Coronary artery (tissue), 2 donors: ENCODE measurements at regions not wholly inside any gene's neighbourhood (a gene's known extent, or its start where the extent isn't known, plus 50 kb on each side); places are given as distances from the start of the nearest gene placed in this dataset.
"Not testable (repeated sequence)": the region's sequence is repeated elsewhere in the genome, so short reads cannot be mapped to it uniquely, and the experiment has no call there.

Experiments used
- DNase-seq: peaks from one replicate; pipeline ENCODE4 v3.0.0-alpha.2; 2017; ENCODE audit warnings: low spot score
- H3K27ac ChIP-seq, 2 donors: fragments of 200-600 bp; sonication (generic); one replicate each; pipeline ENCODE4 v1.5.1; 2016 to 2019
- H3K4me3 ChIP-seq: fragments of 200-600 bp; sonication (generic); 2 replicates; pipeline ENCODE4 v1.5.1; 2016; ENCODE audit warnings: mild to moderate bottlenecking, moderate library complexity
- TF ChIP-seq, protein P1 (sequence below): fragments of 200-600 bp; sonication (generic); IDR thresholded peaks from one replicate; pipeline ENCODE4 v1.5.1; 2019; ENCODE audit warnings: antibody characterized with exemption

DNA sequence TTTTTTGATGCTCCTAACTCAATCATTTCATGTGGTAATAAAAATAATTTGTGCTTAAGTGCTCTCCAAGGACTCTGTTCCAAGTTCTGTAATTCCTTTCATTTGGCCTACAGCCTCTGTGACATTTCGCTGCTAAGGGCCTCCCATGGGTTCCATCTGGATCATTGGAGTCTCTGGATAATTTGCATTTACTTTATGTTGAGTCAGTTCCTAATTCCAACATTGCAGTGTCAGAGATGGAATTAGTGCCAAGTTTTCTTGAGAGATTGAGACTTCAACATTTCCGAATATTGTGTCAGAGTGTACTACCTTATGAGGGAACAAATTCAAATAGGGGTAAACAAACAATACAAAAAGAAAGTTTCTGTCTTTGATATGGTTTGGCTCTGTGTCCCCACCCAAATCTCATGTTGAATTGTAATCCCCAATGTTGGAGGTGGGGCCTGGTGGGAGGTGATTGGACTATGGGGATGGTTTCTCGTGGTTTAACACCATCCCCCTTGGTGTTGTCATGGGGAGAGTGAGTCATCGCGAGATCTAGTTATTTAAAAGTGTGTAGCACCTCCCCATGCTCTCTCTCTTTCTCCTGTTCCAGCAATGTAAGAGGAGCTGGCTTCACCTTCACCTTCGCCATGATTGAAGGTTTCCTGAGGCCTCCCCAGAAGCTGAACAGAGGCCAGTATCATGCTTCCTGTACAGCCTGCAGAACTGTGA lies 244.1 kb upstream of the TBX18 start:
- Histone ChIP-seq H3K4me3 (no peak overlapping the region), H3K27ac (no peak overlapping the region)
- TF ChIP-seq, protein P1, sequence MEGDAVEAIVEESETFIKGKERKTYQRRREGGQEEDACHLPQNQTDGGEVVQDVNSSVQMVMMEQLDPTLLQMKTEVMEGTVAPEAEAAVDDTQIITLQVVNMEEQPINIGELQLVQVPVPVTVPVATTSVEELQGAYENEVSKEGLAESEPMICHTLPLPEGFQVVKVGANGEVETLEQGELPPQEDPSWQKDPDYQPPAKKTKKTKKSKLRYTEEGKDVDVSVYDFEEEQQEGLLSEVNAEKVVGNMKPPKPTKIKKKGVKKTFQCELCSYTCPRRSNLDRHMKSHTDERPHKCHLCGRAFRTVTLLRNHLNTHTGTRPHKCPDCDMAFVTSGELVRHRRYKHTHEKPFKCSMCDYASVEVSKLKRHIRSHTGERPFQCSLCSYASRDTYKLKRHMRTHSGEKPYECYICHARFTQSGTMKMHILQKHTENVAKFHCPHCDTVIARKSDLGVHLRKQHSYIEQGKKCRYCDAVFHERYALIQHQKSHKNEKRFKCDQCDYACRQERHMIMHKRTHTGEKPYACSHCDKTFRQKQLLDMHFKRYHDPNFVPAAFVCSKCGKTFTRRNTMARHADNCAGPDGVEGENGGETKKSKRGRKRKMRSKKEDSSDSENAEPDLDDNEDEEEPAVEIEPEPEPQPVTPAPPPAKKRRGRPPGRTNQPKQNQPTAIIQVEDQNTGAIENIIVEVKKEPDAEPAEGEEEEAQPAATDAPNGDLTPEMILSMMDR, result no peak
- DNase-seq, result no peak

- TF ChIP-seq, protein P1, result no peak
- H3K4me3 ChIP-seq, result no peak overlapping the region
- H3K27ac ChIP-seq, result no peak overlapping the region
- DNase-seq, result no peak
These were observed 242.0 kb upstream of the TBX18 start for GRCh38 chr6:85006362-85006761.

GRCh38 chr6:85005494-85005893 lies 241.1 kb upstream of the TBX18 start:
- TF ChIP-seq, protein P1, result no peak
- no peak for DNase-seq
- Histone ChIP-seq H3K27ac (no peak overlapping the region), H3K4me3 (no peak overlapping the region)

- DNase-seq, result no peak
- TF ChIP-seq, protein P1, result no peak
- H3K27ac ChIP-seq, result no peak overlapping the region
- no peak overlapping the region for H3K4me3 ChIP-seq
These were observed 240.1 kb upstream of the TBX18 start for GRCh38 chr6:85004361-85004995.

DNA sequence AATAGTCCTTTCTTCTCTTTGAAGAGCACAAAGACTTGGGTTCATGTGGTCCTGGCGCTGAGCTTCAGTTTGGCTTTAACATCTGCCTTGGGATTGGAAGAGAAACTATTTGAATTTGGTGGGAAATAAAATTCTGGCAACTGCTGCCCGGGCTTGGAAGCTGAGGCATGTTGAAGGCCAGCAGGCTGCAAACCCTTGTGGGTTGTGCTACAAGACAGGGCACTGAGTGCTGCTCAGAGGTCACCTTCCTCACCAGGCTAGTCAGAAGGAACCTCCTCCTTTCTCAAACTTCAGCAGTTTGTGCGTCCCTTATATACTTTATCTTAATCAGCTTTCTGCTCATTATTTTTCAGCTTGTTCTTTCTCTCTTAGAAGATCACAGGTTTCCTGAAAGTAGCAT lies 238.4 kb upstream of the TBX18 start:
- H3K27ac ChIP-seq, result no peak overlapping the region
- no peak for DNase-seq
- no peak overlapping the region for H3K4me3 ChIP-seq
- TF ChIP-seq, protein P1, result no peak

DNA sequence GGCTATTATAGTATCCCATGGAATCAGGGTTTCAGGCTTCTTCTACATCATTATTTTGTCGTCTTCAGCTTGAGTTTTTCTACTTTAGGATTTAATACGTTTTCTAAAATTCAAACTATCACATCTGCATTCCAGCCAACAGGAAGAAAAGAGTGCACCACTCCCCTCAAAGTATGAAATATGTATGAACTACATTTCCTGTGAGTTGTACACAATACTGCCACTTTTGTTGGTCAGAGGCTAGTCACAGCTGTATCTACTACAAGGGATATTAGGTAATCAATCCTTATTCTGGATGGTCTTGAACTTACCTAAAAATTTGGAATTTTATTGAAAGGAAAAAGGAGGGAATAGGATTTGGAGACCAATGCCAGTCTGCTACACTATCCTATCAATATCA lies 235.6 kb upstream of the TBX18 start:
- TF ChIP-seq, protein P1, result no peak
- H3K4me3 ChIP-seq, result no peak overlapping the region
- DNase-seq, result no peak
- no peak overlapping the region for H3K27ac ChIP-seq

- Histone ChIP-seq H3K4me3 (no peak overlapping the region), H3K27ac (no peak overlapping the region)
- TF ChIP-seq, protein P1, result no peak
- no peak for DNase-seq
These were observed 233.8 kb upstream of the TBX18 start for GRCh38 chr6:84998223-84998622.

GRCh38 chr6:84988766-84989165 lies 224.4 kb upstream of the TBX18 start:
- H3K4me3 ChIP-seq, H3K27ac ChIP-seq, DNase-seq: not testable (repeated sequence)

DNA sequence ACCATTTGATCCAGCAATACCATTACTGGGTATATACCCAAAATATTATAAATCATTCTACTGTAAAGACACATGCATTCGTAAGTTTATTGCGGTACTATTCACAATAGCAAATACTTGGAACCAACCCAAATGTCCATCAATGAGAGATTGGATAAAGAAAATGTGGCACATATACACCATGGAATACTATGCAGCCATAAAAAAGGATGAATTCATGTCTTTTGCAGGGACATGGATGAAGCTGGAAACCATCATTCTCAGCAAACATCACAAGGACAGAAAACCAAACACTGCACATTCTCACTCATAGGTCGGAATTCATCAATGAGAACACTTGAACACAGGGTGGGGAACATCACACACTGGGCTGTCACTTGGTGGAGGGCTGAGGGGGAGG lies 221.1 kb upstream of the TBX18 start:
- not testable (repeated sequence) for DNase-seq, H3K27ac ChIP-seq, H3K4me3 ChIP-seq
